Activated CD8-positive, alpha-beta memory T cell treated with anti-CD3 and anti-CD28 coated beads for 24 hours (primary cell): ENCODE measurements at regions not wholly inside any gene's neighbourhood (a gene's known extent, or its start where the extent isn't known, plus 50 kb on each side); places are given as distances from the start of the nearest gene placed in this dataset.

ENCODE experiments used
- DNase-seq: peaks from one replicate; pipeline ENCODE4 v3.0.0-alpha.2; 2020

GRCh38 chrX:121102101-121102500, 54.7 kb downstream of the GLUD2 start:
- DNase-seq: no peak

- DNase-seq: no peak
These were observed 56.0 kb downstream of the GLUD2 start for GRCh38 chrX:121103381-121103780.

- DNase-seq: no peak
These were observed 59.2 kb downstream of the GLUD2 start for GRCh38 chrX:121106484-121107235.

GRCh38 chrX:121109986-121110385, 62.6 kb downstream of the GLUD2 start:
- DNase-seq: no peak

- no peak for DNase-seq
These were observed 63.1 kb downstream of the GLUD2 start for GRCh38 chrX:121110536-121110935.

GRCh38 chrX:121114691-121115090, 67.3 kb downstream of the GLUD2 start:
- no peak for DNase-seq

- DNase-seq: no peak
These were observed 73.5 kb downstream of the GLUD2 start for GRCh38 chrX:121120690-121121605.

- DNase-seq: no peak
These were observed 74.9 kb downstream of the GLUD2 start for GRCh38 chrX:121122332-121122731.

GRCh38 chrX:121128925-121129877, 81.8 kb downstream of the GLUD2 start:
- no peak for DNase-seq

GRCh38 chrX:121132675-121133074, 85.3 kb downstream of the GLUD2 start:
- DNase-seq: no peak

- DNase-seq: no peak
These were observed 88.2 kb downstream of the GLUD2 start for GRCh38 chrX:121135488-121136207.

- no peak for DNase-seq
These were observed 98.7 kb downstream of the GLUD2 start for GRCh38 chrX:121146059-121146628.

GRCh38 chrX:121150217-121150616, 102.8 kb downstream of the GLUD2 start:
- DNase-seq: no peak

GRCh38 chrX:121151293-121151692, 103.9 kb downstream of the GLUD2 start:
- DNase-seq: no peak

- no peak for DNase-seq
These were observed 107.5 kb downstream of the GLUD2 start for GRCh38 chrX:121154858-121155404.

- no peak for DNase-seq
These were observed 113.6 kb downstream of the GLUD2 start for GRCh38 chrX:121160987-121161386.

- no peak for DNase-seq
These were observed 114.1 kb downstream of the GLUD2 start for GRCh38 chrX:121161501-121161933.

GRCh38 chrX:121163443-121163842, 116.0 kb downstream of the GLUD2 start:
- no peak for DNase-seq

GRCh38 chrX:121165930-121166359, 118.5 kb downstream of the GLUD2 start:
- DNase-seq: no peak

GRCh38 chrX:121169099-121170035, 122.0 kb downstream of the GLUD2 start:
- no peak for DNase-seq
